NCI-H2107 treated with DMSO at 0.1 percent for 48 hours (cell line): ENCODE measurements at regions not wholly inside any gene's neighbourhood (a gene's known extent, or its start where the extent isn't known, plus 50 kb on each side); places are given as distances from the start of the nearest gene placed in this dataset.
A peak's percentile ranks its signal among the peaks of the same experiment; 100 is the strongest.
"Not testable (repeated sequence)": the region's sequence is repeated elsewhere in the genome, so short reads cannot be mapped to it uniquely, and the experiment has no call there.

Source experiments
- DNase-seq: peaks from one replicate; lab custom pipeline; 2025; ENCODE audit not compliant: unreplicated experiment; lab: John Stamatoyannopoulos, UW

GRCh38 chr6:19712012-19712688, 125.0 kb upstream of the ID4 start:
- no peak for DNase-seq

GRCh38 chr6:19712998-19713397, 124.2 kb upstream of the ID4 start:
- DNase-seq = no peak

- DNase-seq = no peak
Observed at GRCh38 chr6:19713411-19713810, 123.8 kb upstream of the ID4 start.

GRCh38 chr6:19713984-19714383, 123.2 kb upstream of the ID4 start:
- DNase-seq = no peak

GRCh38 chr6:19714434-19715166, 122.6 kb upstream of the ID4 start:
- DNase-seq = no peak

GRCh38 chr6:19715167-19715551, 122.0 kb upstream of the ID4 start:
- DNase-seq = no peak

GRCh38 chr6:19719691-19720128, 117.5 kb upstream of the ID4 start:
- no peak for DNase-seq

GRCh38 chr6:19721766-19722377, 115.3 kb upstream of the ID4 start:
- DNase-seq = no peak

- no peak for DNase-seq
Observed at GRCh38 chr6:19722999-19723398, 114.2 kb upstream of the ID4 start.

GRCh38 chr6:19723545-19723944, 113.6 kb upstream of the ID4 start:
- DNase-seq = no peak

GRCh38 chr6:19725436-19725835, 111.7 kb upstream of the ID4 start:
- DNase-seq = not testable (repeated sequence)

GRCh38 chr6:19731282-19731681, 105.9 kb upstream of the ID4 start:
- DNase-seq = no peak

GRCh38 chr6:19734061-19734460, 103.1 kb upstream of the ID4 start:
- DNase-seq = no peak

- no peak for DNase-seq
Observed at GRCh38 chr6:19734519-19734918, 102.7 kb upstream of the ID4 start.

- peak; percentile 40 for DNase-seq
Observed at GRCh38 chr6:19736066-19736465, 101.1 kb upstream of the ID4 start.

- DNase-seq = no peak
Observed at GRCh38 chr6:19738010-19738409, 99.2 kb upstream of the ID4 start.

- no peak for DNase-seq
Observed at GRCh38 chr6:19749722-19750121, 87.4 kb upstream of the ID4 start.

- no peak for DNase-seq
Observed at GRCh38 chr6:19752746-19753145, 84.4 kb upstream of the ID4 start.

GRCh38 chr6:19753826-19754225, 83.3 kb upstream of the ID4 start:
- no peak for DNase-seq

- DNase-seq = no peak
Observed at GRCh38 chr6:19754686-19755085, 82.5 kb upstream of the ID4 start.

GRCh38 chr6:19755181-19755580, 82.0 kb upstream of the ID4 start:
- no peak for DNase-seq

GRCh38 chr6:19757036-19757435, 80.1 kb upstream of the ID4 start:
- DNase-seq = no peak
